ENCODE measurements at regions not wholly inside any gene's neighbourhood (a gene's known extent, or its start where the extent isn't known, plus 50 kb on each side); places are given as distances from the start of the nearest gene placed in this dataset.

GRCh38 chr19:30674656-30675055, 302.5 kb downstream of the ZNF536 start:
- H3K4ac ChIP-seq (replicated peaks; ENCODE audit: insufficient read length, low read depth, low read length) = no peak overlapping the region
- H3K4me3 ChIP-seq (ENCODE audit: extremely low read depth in 1 of 4, insufficient read depth in 2 of 4, low read depth in 3 of 4, low read length in 4 of 4) = no peak overlapping the region
- ChIA-PET CTCF (ENCODE audit: partially characterized antibody) (interaction anchor here (0.6 to 2.5 kb wide), 4 partner anchors 9 to 176 kb away, joined by 3 to 9 read pairs (median 4); no protein-coding TSS in a partner anchor), POLR2A (ENCODE audit: partially characterized antibody) (no interaction called here)
- H3K23ac ChIP-seq (ENCODE audit: insufficient read length) = no peak overlapping the region
- H3K23me2 ChIP-seq (ENCODE audit: low read depth, low read length) = no peaks in the 10 kb centered on the region
- no peak overlapping the region for H4K5ac ChIP-seq (ENCODE audit: insufficient read length, low read depth, low read length)
- no peak overlapping the region for H4K8ac ChIP-seq (ENCODE audit: extremely low read depth, insufficient read depth, low read length)
- no peak overlapping the region for H2BK12ac ChIP-seq (ENCODE audit: low read depth, low read length)
- no peaks in the 10 kb centered on the region for H3K9me3 ChIP-seq (ENCODE audit: insufficient read depth in 2 of 2, low read depth in 1 of 2, low read length in 1 of 2)
- H2BK15ac ChIP-seq (ENCODE audit: low read length) = no peak overlapping the region
- no peak overlapping the region for H3K27ac ChIP-seq (ENCODE audit: low read depth, low read length)
- H2AK5ac ChIP-seq (ENCODE audit: low read depth, low read length) = no peak overlapping the region
- no peak overlapping the region for H4K91ac ChIP-seq (replicated peaks; ENCODE audit: insufficient read length, low read length)
- H3K4me1 ChIP-seq (replicated peaks in 1 of 4; ENCODE audit: control insufficient read depth in 3 of 4, insufficient read depth in 4 of 4, low read length in 3 of 4) = no peaks in the 10 kb centered on the region
- no peaks in the 10 kb centered on the region for H3K36me3 ChIP-seq (ENCODE audit: control insufficient read depth in 2 of 4, insufficient read depth in 4 of 4, low read length in 3 of 4)
- no peak overlapping the region for H2AFZ ChIP-seq (ENCODE audit: low read length)
- H3K4me2 ChIP-seq (ENCODE audit: insufficient read depth in 1 of 2, low read depth in 2 of 2, low read length in 2 of 2) = no peak overlapping the region
- no peak overlapping the region for H2BK20ac ChIP-seq (ENCODE audit: low read length)
- H2BK5ac ChIP-seq (ENCODE audit: low read depth, low read length) = no peak overlapping the region
- no peaks in the 10 kb centered on the region for H3K79me1 ChIP-seq (ENCODE audit: low read depth, low read length)
- WGBS, 2 experiments (ENCODE audit: extremely low coverage in 1 of 2, insufficient coverage in 1 of 2, insufficient read length in 1 of 2, insufficient replicate concordance in 2 of 2, low coverage in 1 of 2, low lambda C conversion rate in 2 of 2, missing lambda C conversion rate in 1 of 2) = 84% methylated on average over 6 of the region's 6 CpGs; no CpG with 5 or more reads in 1 of the 2 experiments
- H3K18ac ChIP-seq (ENCODE audit: extremely low read depth, low read length) = no peak overlapping the region
- no peak overlapping the region for H3K14ac ChIP-seq (ENCODE audit: insufficient read length)
- no peaks in the 10 kb centered on the region for H3K79me2 ChIP-seq (ENCODE audit: control insufficient read depth in 1 of 2, insufficient read depth in 2 of 2, low read length in 2 of 2)
- no peaks in the 10 kb centered on the region for H4K20me1 ChIP-seq (replicated peaks in 1 of 2; ENCODE audit: control insufficient read depth in 1 of 2, insufficient read depth in 2 of 2, low read length in 2 of 2)
- no peak overlapping the region for H2BK120ac ChIP-seq (replicated peaks; ENCODE audit: low read depth, low read length)
- no peak overlapping the region for H3K9ac ChIP-seq (replicated peaks in 1 of 4; ENCODE audit: extremely low read depth in 1 of 4, low read depth in 3 of 4, low read length in 3 of 4)
- H3K56ac ChIP-seq (replicated peaks; ENCODE audit: insufficient read length, low read depth, low read length) = no peak overlapping the region
- no peak for DNase-seq (ENCODE audit: low read depth in 1 of 2, low spot score in 2 of 2)
- no peaks in the 10 kb centered on the region for H3K27me3 ChIP-seq (replicated peaks in 1 of 4; ENCODE audit: control insufficient read depth in 3 of 4, extremely low read depth in 1 of 4, insufficient read depth in 3 of 4, low read length in 3 of 4)
- FAIRE-seq = no peak
- TF ChIP-seq GTF2F1 (IDR thresholded peaks at IDR 0.05; ENCODE audit: borderline replicate concordance, low read depth, low read length) (no peak), SIRT6 (IDR thresholded peaks at IDR 0.05; ENCODE audit: low read length) (no peak), TAF7 (optimal IDR thresholded peaks at IDR 0.05; ENCODE audit: borderline replicate concordance, low read depth, low read length) (no peak), CTBP2 (IDR thresholded peaks at IDR 0.05; ENCODE audit: borderline replicate concordance, insufficient read depth, insufficient read length, low read length) (no peak), HDAC2 (IDR thresholded peaks at IDR 0.05; ENCODE audit: borderline replicate concordance in 1 of 2, low read depth in 2 of 2, low read length in 2 of 2) (no peak), MAFK (IDR thresholded peaks at IDR 0.05; ENCODE audit: low read depth, low read length) (no peak), JUN (IDR thresholded peaks at IDR 0.05; ENCODE audit: low read depth, low read length) (no peak), ASH2L (IDR thresholded peaks at IDR 0.05; ENCODE audit: low read length) (no peak), CREB1 (IDR thresholded peaks at IDR 0.05) (no peak), EGR1 (IDR thresholded peaks at IDR 0.05; ENCODE audit: borderline replicate concordance, low read depth, low read length) (no peak), SP2 (IDR thresholded peaks at IDR 0.05; ENCODE audit: low read length) (no peak), PHF8 (conservative IDR thresholded peaks at IDR 0.05; ENCODE audit: low read depth, low read length) (no peak), NANOG (IDR thresholded peaks at IDR 0.05; ENCODE audit: insufficient read depth, low read depth, low read length, poor library complexity, severe bottlenecking) (no peak), SUZ12 (IDR thresholded peaks at IDR 0.05; ENCODE audit: low read length) (no peak), CEBPB (IDR thresholded peaks at IDR 0.05; ENCODE audit: low read depth, low read length) (no peak), NRF1 (IDR thresholded peaks at IDR 0.05; ENCODE audit: low read depth, low read length) (no peak)
